ENCODE measurements at regions not wholly inside any gene's neighbourhood (a gene's known extent, or its start where the extent isn't known, plus 50 kb on each side); places are given as distances from the start of the nearest gene placed in this dataset.
"Not testable (repeated sequence)": the region's sequence is repeated elsewhere in the genome, so short reads cannot be mapped to it uniquely, and the experiment has no call there.

DNA sequence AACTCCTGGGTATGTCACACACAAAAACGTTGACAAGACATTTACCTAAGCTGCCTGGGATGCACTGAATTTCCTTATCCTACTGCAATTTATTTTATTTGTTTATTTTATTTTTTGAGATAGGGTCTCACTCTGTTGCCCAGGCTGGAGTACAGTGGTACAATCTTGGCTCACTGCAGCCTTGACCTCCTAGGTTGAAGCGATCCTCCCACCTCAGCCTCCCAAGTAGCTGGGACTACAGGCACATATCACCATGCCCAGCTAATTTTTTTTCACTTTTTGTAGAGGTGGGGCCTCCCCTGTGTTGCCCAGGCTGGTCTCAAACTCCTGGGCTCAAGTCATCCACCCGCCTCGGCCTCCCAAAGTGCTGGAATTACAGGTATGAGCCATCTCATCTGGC lies 147.5 kb upstream of the SOD1 start:
- not testable (repeated sequence) for H3K27me3 ChIP-seq (ENCODE audit: insufficient read depth, low read length); H2BK20ac ChIP-seq (ENCODE audit: low read depth, low read length, poor library complexity, severe bottlenecking); H3K14ac ChIP-seq (ENCODE audit: insufficient read depth, low read length); H3K23ac ChIP-seq (ENCODE audit: insufficient read length, low read depth, low read length); H3K9ac ChIP-seq (ENCODE audit: extremely low read depth, insufficient read length, low read length); DNase-seq; H3T11ph ChIP-seq (ENCODE audit: low read length); H4K20me1 ChIP-seq (ENCODE audit: control insufficient read depth, insufficient read depth, insufficient read length); H3K9me3 ChIP-seq (ENCODE audit: control insufficient read depth, low read depth, low read length); H2BK5ac ChIP-seq (ENCODE audit: insufficient read length, low read length); H3K27ac Mint-ChIP-seq; H2AK5ac ChIP-seq (ENCODE audit: insufficient read length, low read length); H3K23me2 ChIP-seq (ENCODE audit: insufficient read length, low read depth, low read length, poor library complexity, severe bottlenecking); H3K9me3 Mint-ChIP-seq; H3K18ac ChIP-seq (ENCODE audit: insufficient read length, low read depth, low read length); H2BK15ac ChIP-seq (ENCODE audit: low read depth, low read length); H3K79me1 ChIP-seq (ENCODE audit: insufficient read depth, low read depth, low read length, poor library complexity, severe bottlenecking); H4K5ac ChIP-seq (ENCODE audit: insufficient read length, low read depth, low read length); H4K8ac ChIP-seq (replicated peaks; ENCODE audit: insufficient read length, low read depth, low read length); H3K4me2 ChIP-seq (ENCODE audit: insufficient read depth, insufficient read length, low read length); H3K27ac ChIP-seq (ENCODE audit: insufficient read length, low read depth, low read length); H3K79me2 ChIP-seq (ENCODE audit: insufficient read depth, low read length); H2BK120ac ChIP-seq (ENCODE audit: low read depth, low read length, poor library complexity, severe bottlenecking); H3K56ac ChIP-seq (ENCODE audit: insufficient read length, low read depth, low read length); H4K91ac ChIP-seq (ENCODE audit: insufficient read length, low read depth, low read length); H3K27me3 Mint-ChIP-seq (ENCODE audit: low read depth); H2BK12ac ChIP-seq (ENCODE audit: insufficient read length, low read depth, low read length); H3K4ac ChIP-seq (ENCODE audit: low read depth, low read length); H3K36me3 Mint-ChIP-seq (ENCODE audit: insufficient read depth in 1 of 3, low read depth in 3 of 3); H2AFZ ChIP-seq (ENCODE audit: low read length); H3K4me3 Mint-ChIP-seq
- peaks cover 39 to 45% of the 10 kb centered on the region in 2 experiments for H3K4me1 Mint-ChIP-seq
- H3K4me1 ChIP-seq (ENCODE audit: insufficient read depth, low read length) = peaks cover 13% of the 10 kb centered on the region
- WGBS (ENCODE audit: extremely low coverage, insufficient read length, low lambda C conversion rate) = no CpG with 5 or more reads among the region's 4 CpGs
